Endothelial cell (in vitro differentiated cells): ENCODE measurements at regions not wholly inside any gene's neighbourhood (a gene's known extent, or its start where the extent isn't known, plus 50 kb on each side); places are given as distances from the start of the nearest gene placed in this dataset.

Experiments used
- DNase-seq: peaks from one replicate; pipeline ENCODE4 v3.0.0; 2021; ENCODE audit warnings: low spot score
- H3K27ac Mint-ChIP-seq: one replicate; pipeline ENCODE4 v1.8.0; 2021; ENCODE audit warnings: mixed read lengths, inconsistent platforms; ENCODE audit not compliant: unreplicated experiment
- H3K27me3 Mint-ChIP-seq: one replicate; pipeline ENCODE4 v1.8.0; 2021; ENCODE audit warnings: mild to moderate bottlenecking, moderate library complexity, mixed read lengths, inconsistent platforms; ENCODE audit not compliant: unreplicated experiment
- H3K36me3 Mint-ChIP-seq: one replicate; pipeline ENCODE4 v1.8.0; 2021; ENCODE audit warnings: mild to moderate bottlenecking, low read depth, mixed read lengths, inconsistent platforms; ENCODE audit not compliant: unreplicated experiment
- H3K4me1 Mint-ChIP-seq: one replicate; pipeline ENCODE4 v1.8.0; 2021; ENCODE audit warnings: mild to moderate bottlenecking, mixed read lengths, inconsistent platforms; ENCODE audit not compliant: unreplicated experiment
- H3K4me3 Mint-ChIP-seq: one replicate; pipeline ENCODE4 v1.8.0; 2021; ENCODE audit warnings: mild to moderate bottlenecking, mixed read lengths, inconsistent platforms; ENCODE audit not compliant: unreplicated experiment
- H3K9me3 Mint-ChIP-seq: one replicate; pipeline ENCODE4 v1.8.0; 2021; ENCODE audit warnings: mixed read lengths, inconsistent platforms; ENCODE audit not compliant: unreplicated experiment
- TF ChIP-seq, protein P1 (sequence below): fragments of 200-600 bp; sonication (generic); IDR thresholded peaks from one replicate; pipeline ENCODE4 v1.5.0; 2021; ENCODE audit warnings: antibody characterized with exemption; ENCODE audit not compliant: unreplicated experiment

DNA sequence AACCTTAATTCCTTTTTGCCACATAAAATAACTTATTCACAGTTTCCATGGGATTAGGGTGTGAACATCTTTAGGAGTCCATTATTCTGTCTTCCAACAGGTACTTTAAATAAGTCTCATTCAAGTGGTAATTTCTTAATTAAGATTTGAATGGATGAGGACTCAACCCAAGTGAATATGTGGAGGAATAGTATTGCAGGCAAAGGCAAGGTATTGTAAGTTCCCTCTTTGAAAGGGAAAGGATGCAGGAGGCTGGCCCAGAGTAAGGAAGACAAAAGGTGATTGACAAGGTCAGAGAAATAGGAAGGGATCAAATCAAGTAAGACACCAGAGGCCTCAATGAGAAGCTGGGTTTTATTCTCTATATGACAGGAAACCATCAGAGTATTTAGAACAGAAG is 238.2 kb upstream of the RBMS1 start:
- no peak overlapping the region for H3K4me3 Mint-ChIP-seq
- TF ChIP-seq, protein P1, sequence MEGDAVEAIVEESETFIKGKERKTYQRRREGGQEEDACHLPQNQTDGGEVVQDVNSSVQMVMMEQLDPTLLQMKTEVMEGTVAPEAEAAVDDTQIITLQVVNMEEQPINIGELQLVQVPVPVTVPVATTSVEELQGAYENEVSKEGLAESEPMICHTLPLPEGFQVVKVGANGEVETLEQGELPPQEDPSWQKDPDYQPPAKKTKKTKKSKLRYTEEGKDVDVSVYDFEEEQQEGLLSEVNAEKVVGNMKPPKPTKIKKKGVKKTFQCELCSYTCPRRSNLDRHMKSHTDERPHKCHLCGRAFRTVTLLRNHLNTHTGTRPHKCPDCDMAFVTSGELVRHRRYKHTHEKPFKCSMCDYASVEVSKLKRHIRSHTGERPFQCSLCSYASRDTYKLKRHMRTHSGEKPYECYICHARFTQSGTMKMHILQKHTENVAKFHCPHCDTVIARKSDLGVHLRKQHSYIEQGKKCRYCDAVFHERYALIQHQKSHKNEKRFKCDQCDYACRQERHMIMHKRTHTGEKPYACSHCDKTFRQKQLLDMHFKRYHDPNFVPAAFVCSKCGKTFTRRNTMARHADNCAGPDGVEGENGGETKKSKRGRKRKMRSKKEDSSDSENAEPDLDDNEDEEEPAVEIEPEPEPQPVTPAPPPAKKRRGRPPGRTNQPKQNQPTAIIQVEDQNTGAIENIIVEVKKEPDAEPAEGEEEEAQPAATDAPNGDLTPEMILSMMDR, result no peak
- H3K27me3 Mint-ChIP-seq, result no peaks in the 10 kb centered on the region
- no peaks in the 10 kb centered on the region for H3K36me3 Mint-ChIP-seq
- H3K4me1 Mint-ChIP-seq, result peaks cover 2% of the 10 kb centered on the region
- DNase-seq, result no peak
- H3K27ac Mint-ChIP-seq, result no peak overlapping the region
- no peaks in the 10 kb centered on the region for H3K9me3 Mint-ChIP-seq

DNA sequence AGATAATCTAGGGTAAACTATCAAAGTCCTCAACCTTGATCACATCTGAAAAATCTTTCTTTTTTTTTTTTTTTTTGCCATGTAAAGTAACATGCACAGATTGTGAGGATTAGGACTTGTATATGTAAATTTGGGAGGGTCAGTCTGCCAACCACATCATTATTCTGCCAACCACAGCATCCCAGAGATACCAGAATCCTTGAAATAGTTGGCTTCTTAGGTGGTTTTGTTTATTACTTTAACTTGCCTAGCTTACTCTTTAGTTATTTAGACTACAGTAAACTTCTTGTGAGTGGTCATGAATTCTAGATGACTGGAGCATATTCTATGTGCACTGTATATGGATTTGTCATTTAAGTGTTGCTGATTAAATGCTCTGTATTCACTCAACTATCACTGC is 242.1 kb upstream of the RBMS1 start:
- H3K4me3 Mint-ChIP-seq, result no peak overlapping the region
- H3K9me3 Mint-ChIP-seq, result no peaks in the 10 kb centered on the region
- DNase-seq, result no peak
- no peaks in the 10 kb centered on the region for H3K36me3 Mint-ChIP-seq
- H3K27me3 Mint-ChIP-seq, result no peaks in the 10 kb centered on the region
- peaks cover 3% of the 10 kb centered on the region for H3K4me1 Mint-ChIP-seq
- TF ChIP-seq, protein P1, result no peak
- no peak overlapping the region for H3K27ac Mint-ChIP-seq

DNA sequence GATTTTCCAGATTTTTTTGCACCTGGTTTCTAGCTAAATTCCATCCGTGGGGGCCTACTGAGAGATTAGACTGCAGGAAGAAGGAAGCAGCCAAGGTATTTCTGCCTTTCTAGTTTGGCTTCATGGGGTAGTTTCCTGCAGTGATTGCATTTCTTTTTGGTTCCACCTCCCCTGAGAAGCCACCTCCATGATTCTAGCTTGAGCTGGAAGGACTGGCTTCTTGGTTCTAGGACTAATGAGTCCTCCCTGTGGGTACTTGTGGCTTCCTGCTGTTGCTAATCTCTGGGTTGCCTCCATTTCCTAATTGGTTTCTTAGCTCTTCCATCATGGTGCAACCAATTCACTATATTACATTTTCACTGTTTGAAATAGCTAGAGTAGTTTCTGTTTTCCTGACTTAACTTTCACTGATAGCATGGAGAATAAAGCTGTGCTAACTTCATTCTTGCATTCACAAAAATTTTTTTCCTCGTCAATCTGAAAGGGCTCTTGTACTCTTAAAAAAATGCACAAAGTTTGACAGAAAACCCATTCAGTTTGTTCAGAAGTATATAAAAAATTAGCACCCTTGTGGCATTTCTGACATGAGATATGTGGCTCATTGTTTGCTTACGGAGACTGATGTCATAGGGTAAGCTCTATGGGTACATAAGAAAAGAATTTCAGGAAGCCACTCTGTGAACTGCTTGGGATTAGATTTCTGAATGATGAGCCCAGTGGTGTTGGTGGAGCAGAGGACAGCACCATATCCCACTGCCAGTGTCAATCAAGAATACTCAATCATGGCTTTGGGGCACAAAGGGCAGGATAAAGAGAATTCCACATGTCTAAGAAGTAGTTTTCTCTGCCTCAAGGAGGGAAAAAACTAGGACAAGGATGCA is 242.8 kb upstream of the RBMS1 start:
- Mint-ChIP-seq H3K4me1 (peaks cover 3% of the 10 kb centered on the region), H3K27ac (no peak overlapping the region), H3K36me3 (no peaks in the 10 kb centered on the region), H3K4me3 (no peak overlapping the region), H3K9me3 (no peaks in the 10 kb centered on the region), H3K27me3 (no peaks in the 10 kb centered on the region)
- no peak for DNase-seq
- TF ChIP-seq, protein P1, result no peak

DNA sequence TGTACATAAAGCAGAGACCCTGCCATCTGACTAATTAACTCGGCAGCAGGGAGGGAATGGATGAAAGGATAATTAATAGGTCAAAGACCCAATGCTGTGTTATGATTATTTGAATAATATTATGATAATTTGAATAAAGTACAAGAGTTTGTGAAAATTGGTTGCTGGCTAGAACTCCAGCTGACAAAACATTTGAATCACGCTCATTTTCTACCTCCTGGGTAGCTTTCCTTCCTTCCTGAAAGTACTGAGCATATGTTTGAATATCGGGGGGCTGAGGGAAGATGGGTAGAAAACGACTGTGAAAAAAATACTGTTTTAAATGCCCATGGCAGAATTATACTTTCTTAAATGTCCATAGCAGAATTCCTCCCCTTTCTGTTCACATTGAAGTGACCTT is 243.6 kb upstream of the RBMS1 start:
- Mint-ChIP-seq H3K27me3 (no peaks in the 10 kb centered on the region), H3K36me3 (no peaks in the 10 kb centered on the region), H3K4me1 (peaks cover 3% of the 10 kb centered on the region), H3K27ac (no peak overlapping the region), H3K4me3 (no peak overlapping the region), H3K9me3 (no peaks in the 10 kb centered on the region)
- TF ChIP-seq, protein P1, result no peak
- no peak for DNase-seq

DNA sequence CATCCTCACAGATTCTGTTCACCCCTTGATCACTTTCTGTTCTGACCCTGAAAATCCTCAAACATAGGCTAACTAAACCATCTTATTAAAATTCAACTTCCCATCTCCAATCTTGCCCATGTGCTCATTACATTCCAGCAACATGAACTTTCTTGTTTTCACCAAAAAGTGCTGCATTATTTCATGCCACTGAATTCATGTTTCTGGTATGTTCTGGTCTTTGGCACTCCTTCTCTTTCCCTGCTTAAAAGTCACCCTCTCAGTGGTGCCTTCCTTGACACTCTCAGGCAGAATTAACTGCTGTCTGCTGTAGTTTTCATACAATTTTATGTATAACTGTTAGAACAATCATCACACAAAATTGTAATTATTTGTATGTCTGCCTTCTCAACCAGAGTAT is 247.7 kb upstream of the RBMS1 start:
- TF ChIP-seq, protein P1, result no peak
- Mint-ChIP-seq H3K4me1 (peaks cover 3% of the 10 kb centered on the region), H3K27me3 (no peaks in the 10 kb centered on the region), H3K36me3 (no peaks in the 10 kb centered on the region), H3K4me3 (no peak overlapping the region), H3K27ac (no peak overlapping the region), H3K9me3 (no peaks in the 10 kb centered on the region)
- no peak for DNase-seq
